Rectal smooth muscle tissue (tissue), 1 donor: ENCODE measurements at regions not wholly inside any gene's neighbourhood (a gene's known extent, or its start where the extent isn't known, plus 50 kb on each side); places are given as distances from the start of the nearest gene placed in this dataset.

ENCODE experiments used
- H3K27ac ChIP-seq: one replicate; pipeline ENCODE4 v1.7.0; 2013; ENCODE audit warnings: low read depth, low read length, inconsistent platforms
- H3K27me3 ChIP-seq: one replicate; pipeline ENCODE4 v1.7.0; 2013; ENCODE audit warnings: low read length; ENCODE audit not compliant: control insufficient read depth, insufficient read depth
- H3K36me3 ChIP-seq: one replicate; pipeline ENCODE4 v1.7.0; 2013; ENCODE audit warnings: low read length; ENCODE audit not compliant: control insufficient read depth, insufficient read depth
- H3K4me1 ChIP-seq: one replicate; pipeline ENCODE4 v1.7.0; 2013; ENCODE audit warnings: low read length; ENCODE audit not compliant: control insufficient read depth, insufficient read depth
- H3K4me3 ChIP-seq: one replicate; pipeline ENCODE4 v1.7.0; 2013; ENCODE audit warnings: low read length
- H3K9ac ChIP-seq: one replicate; pipeline ENCODE4 v1.7.0; 2013; ENCODE audit warnings: low read length

DNA sequence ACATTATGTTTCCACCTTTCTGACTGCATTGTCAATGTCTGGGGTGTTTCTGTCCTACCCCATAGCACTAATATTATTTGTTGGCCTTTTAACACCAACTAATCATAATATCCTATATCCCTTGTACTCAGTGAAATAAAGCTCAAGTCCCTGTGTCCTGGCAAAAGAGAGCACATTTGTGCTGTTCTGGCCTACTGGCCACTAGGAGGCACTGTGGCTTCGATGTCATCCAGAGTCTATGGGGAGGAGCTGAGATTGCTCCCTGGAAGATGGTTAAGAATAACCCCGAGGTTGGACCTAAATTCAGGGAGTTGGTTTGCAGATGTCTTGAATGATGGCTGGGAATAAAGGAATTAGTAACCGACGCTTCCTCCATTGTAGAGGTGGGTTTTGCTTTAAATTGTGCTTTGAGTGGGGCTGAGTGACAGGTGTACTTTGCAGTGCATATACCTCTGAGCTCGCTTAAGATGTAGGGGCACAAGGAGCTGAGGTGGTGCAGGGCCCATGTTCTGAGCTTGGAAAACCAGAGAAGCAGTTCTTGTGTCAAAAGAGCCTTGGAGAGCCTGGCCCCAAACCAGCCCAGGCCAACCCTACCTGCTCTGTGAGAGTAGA lies 191.2 kb upstream of the PRSS1 start:
- Histone ChIP-seq H3K4me3 (no peak overlapping the region), H3K27me3 (no peaks in the 10 kb centered on the region), H3K27ac (no peak overlapping the region), H3K4me1 (no peaks in the 10 kb centered on the region), H3K36me3 (no peaks in the 10 kb centered on the region), H3K9ac (no peak overlapping the region)

DNA sequence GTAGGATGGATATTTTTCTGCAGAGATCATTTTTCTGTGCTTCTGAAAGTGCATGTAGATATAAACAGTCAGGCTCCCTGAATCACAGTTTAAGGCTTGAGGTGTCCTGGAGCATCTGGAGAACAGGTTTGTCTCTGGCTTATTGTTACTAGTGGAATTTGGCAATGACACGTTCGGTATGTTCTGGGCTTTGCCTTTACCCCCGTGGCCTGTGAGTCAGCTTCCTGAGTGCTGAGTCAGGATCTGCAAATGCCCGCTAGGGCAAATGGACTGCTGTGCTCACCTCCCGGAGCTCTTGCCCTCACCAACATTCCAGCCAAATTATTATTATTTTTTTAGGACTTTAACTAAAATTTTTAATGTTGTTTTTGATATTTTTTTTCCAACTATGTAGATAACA lies 192.5 kb upstream of the PRSS1 start:
- Histone ChIP-seq H3K36me3 (no peaks in the 10 kb centered on the region), H3K4me3 (no peak overlapping the region), H3K27me3 (no peaks in the 10 kb centered on the region), H3K9ac (no peak overlapping the region), H3K4me1 (no peaks in the 10 kb centered on the region), H3K27ac (no peak overlapping the region)

- Histone ChIP-seq H3K36me3 (no peaks in the 10 kb centered on the region), H3K27me3 (no peaks in the 10 kb centered on the region), H3K27ac (no peak overlapping the region), H3K4me1 (no peaks in the 10 kb centered on the region), H3K9ac (no peak overlapping the region), H3K4me3 (no peak overlapping the region)
These were observed 194.4 kb upstream of the PRSS1 start for GRCh38 chr7:142554560-142555532.

DNA sequence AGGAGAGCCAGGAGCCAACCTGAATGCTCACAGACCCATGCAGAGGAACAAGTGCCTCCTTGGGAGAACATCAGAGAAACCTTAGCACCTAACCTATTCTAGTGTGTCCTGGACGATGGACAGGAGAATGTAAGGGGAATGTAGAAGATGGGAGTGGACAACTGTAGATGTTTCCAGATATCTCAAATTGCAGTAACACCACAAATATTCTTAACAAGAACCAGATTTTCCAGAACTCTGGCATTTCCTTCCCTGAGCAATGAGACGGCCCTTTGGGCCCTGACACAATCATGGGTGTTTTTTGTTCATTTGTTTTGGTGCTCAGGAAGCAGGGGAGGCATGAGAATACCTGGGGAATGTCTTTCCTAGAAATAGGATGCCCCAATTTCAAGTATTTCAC lies 196.1 kb upstream of the PRSS1 start:
- H3K4me1 ChIP-seq: no peaks in the 10 kb centered on the region
- no peak overlapping the region for H3K4me3 ChIP-seq
- no peaks in the 10 kb centered on the region for H3K27me3 ChIP-seq
- no peak overlapping the region for H3K27ac ChIP-seq
- no peaks in the 10 kb centered on the region for H3K36me3 ChIP-seq
- H3K9ac ChIP-seq: no peak overlapping the region

GRCh38 chr7:142548978-142549377 lies 200.3 kb upstream of the PRSS1 start:
- Histone ChIP-seq H3K4me3 (no peak overlapping the region), H3K4me1 (no peaks in the 10 kb centered on the region), H3K27me3 (no peaks in the 10 kb centered on the region), H3K36me3 (no peaks in the 10 kb centered on the region), H3K27ac (no peak overlapping the region), H3K9ac (no peak overlapping the region)

- no peaks in the 10 kb centered on the region for H3K27me3 ChIP-seq
- no peak overlapping the region for H3K27ac ChIP-seq
- no peak overlapping the region for H3K4me3 ChIP-seq
- no peaks in the 10 kb centered on the region for H3K36me3 ChIP-seq
- H3K4me1 ChIP-seq: no peaks in the 10 kb centered on the region
- H3K9ac ChIP-seq: no peak overlapping the region
These were observed 202.8 kb upstream of the PRSS1 start for GRCh38 chr7:142546452-142546851.

DNA sequence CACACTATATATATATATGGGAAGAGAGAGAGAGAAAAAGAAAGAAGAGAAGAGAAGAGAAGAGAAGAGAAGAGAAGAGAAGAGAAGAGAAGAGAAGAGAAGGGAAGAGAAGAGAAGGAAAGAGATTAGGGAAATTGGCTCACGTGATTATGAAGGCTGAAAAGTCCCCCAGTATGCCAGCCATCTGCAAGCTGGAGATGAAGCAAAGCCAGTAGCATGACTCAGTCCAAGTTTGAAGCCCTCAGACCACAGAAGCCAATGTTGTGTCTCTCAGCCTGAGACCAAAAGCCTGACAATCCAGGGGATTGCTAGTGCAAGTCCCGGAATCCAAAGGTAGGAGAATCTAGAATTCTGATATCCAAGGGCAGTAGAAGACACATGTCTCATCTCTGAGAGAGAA lies 206.3 kb upstream of the PRSS1 start:
- H3K36me3 ChIP-seq: no peaks in the 10 kb centered on the region
- no peaks in the 10 kb centered on the region for H3K4me1 ChIP-seq
- no peak overlapping the region for H3K4me3 ChIP-seq
- no peak overlapping the region for H3K27ac ChIP-seq
- H3K27me3 ChIP-seq: no peaks in the 10 kb centered on the region
- H3K9ac ChIP-seq: no peak overlapping the region

GRCh38 chr7:142542105-142542504 lies 207.2 kb upstream of the PRSS1 start:
- no peaks in the 10 kb centered on the region for H3K27me3 ChIP-seq
- H3K4me3 ChIP-seq: no peak overlapping the region
- no peak overlapping the region for H3K27ac ChIP-seq
- H3K4me1 ChIP-seq: no peaks in the 10 kb centered on the region
- no peak overlapping the region for H3K9ac ChIP-seq
- no peaks in the 10 kb centered on the region for H3K36me3 ChIP-seq

- H3K27ac ChIP-seq: no peak overlapping the region
- no peak overlapping the region for H3K4me3 ChIP-seq
- no peaks in the 10 kb centered on the region for H3K27me3 ChIP-seq
- H3K4me1 ChIP-seq: no peaks in the 10 kb centered on the region
- H3K36me3 ChIP-seq: no peaks in the 10 kb centered on the region
- no peak overlapping the region for H3K9ac ChIP-seq
These were observed 208.9 kb upstream of the PRSS1 start for GRCh38 chr7:142540371-142540770.

DNA sequence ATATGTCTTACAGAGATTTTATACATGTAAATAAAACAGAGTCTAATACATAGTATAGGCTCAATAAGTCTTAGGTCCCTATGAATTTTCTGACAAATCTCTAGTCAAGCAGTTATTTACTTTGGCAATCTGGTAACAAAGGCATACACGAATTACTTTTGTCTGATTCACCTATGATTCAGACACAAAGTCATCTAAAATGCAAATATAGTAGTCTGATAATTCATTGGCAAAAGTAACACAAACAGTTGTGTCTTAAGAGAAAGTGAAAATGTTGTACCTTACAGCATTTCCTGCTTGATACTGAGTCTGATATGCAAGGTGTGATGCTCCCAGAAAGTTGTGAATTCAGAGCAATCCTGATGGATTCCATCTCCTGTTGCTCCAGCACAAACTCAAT lies 209.4 kb upstream of the PRSS1 start:
- Histone ChIP-seq H3K27ac (no peak overlapping the region), H3K9ac (no peak overlapping the region), H3K27me3 (no peaks in the 10 kb centered on the region), H3K4me3 (no peak overlapping the region), H3K36me3 (no peaks in the 10 kb centered on the region), H3K4me1 (no peaks in the 10 kb centered on the region)

DNA sequence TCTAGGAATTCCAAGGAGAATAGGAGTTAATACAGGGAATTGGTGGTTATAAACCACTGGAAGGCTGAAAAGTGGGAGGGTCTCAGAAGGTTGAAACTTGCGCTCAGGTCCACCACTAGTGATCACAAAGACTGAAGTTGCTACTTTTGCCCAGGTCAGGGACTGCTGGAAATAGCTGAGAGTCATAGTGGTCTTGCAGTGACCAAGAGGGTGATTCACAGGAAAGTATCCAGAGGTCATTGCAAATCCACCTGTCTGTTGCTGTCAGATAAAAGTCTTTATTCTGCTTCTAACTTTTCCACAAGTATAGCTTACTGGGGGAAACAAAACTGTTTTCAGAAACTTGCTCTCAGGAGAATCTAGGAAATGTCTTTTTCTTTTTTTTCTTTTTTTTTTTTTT lies 211.5 kb upstream of the PRSS1 start:
- Histone ChIP-seq H3K4me1 (no peaks in the 10 kb centered on the region), H3K4me3 (no peak overlapping the region), H3K36me3 (no peaks in the 10 kb centered on the region), H3K27me3 (no peaks in the 10 kb centered on the region), H3K9ac (no peak overlapping the region), H3K27ac (no peak overlapping the region)

GRCh38 chr7:142535123-142535779 lies 214.0 kb upstream of the PRSS1 start:
- peak overlapping the region; percentile 7 for H3K4me3 ChIP-seq
- H3K27ac ChIP-seq: no peak overlapping the region
- H3K9ac ChIP-seq: no peak overlapping the region
- H3K36me3 ChIP-seq: no peaks in the 10 kb centered on the region
- H3K4me1 ChIP-seq: no peaks in the 10 kb centered on the region
- H3K27me3 ChIP-seq: no peaks in the 10 kb centered on the region
